T47D (cell line): ENCODE measurements at regions not wholly inside any gene's neighbourhood (a gene's known extent, or its start where the extent isn't known, plus 50 kb on each side); places are given as distances from the start of the nearest gene placed in this dataset.

ENCODE experiments used
- DNase-seq, 2 experiments: peaks; one replicate each; pipeline versions ENCODE4 v3.0.0 to v3.0.0-alpha.2; 2011 to 2012; ENCODE audit warnings: low read depth in 1 of 2, low spot score in 1 of 2
- JUND ChIP-seq: IDR thresholded peaks from 2 replicates; pipeline ENCODE4 v1.6.1; 2012; ENCODE audit warnings: low read depth
- in situ Hi-C: cut with HindIII; loops from 2 replicates; pipeline ENCODE4 v1.10.0; 2016; ENCODE audit warnings: low sequenced_read_pairs, low pct_unique_long_range_greater_than_20kb

DNA sequence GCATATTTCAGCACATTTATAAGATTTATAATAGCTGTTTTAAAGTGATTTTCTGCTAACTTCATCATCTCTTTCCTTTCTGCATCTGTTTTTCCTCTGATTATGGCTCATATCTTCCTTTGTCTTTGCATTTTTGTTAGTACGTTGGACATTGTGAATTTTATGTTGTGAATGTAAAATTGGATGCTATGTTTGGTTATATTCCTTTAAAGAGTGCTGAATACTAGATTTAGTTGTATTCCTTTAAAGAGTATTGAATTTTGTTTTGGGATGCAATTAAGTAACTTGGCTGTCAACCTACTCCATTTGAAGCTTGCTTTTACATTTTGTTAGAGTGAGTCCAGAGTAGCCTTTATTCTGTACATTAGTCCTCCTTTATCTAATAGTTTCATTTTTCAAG is 81.2 kb downstream of the ZNF777 start:
- in situ Hi-C loops: no loop called here
- no peak for TF ChIP-seq JUND
- DNase-seq: no peak

DNA sequence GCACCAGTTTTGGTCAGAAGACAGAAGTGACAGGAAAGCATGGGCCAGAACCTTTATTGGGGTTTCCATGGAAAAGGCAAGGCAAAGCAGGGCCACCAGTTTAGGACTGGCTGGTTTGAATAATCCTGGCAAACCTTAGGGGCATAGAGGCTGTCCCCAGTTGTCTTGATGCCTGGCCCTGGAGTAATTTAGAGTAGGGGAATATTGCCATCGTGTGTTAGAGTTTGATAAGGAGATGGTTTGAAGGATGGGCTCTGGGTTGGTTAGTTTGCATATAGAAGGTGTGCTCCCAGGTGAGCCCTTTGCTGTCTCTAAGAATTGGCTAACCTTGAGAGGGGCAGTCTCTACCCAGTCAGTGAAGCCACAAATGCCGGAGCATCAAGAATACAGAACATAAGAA is 79.6 kb downstream of the ZNF777 start:
- peak; percentile 13 to 58 for DNase-seq
- no peak for TF ChIP-seq JUND
- in situ Hi-C loops: no loop called here
